Ovary (tissue), 7 donors: ENCODE measurements at regions not wholly inside any gene's neighbourhood (a gene's known extent, or its start where the extent isn't known, plus 50 kb on each side); places are given as distances from the start of the nearest gene placed in this dataset.

Source experiments
- DNase-seq, 5 donors: peaks; one replicate each; pipeline ENCODE4 v3.0.0-alpha.2; 2019 to 2020
- H3K27ac ChIP-seq, 2 donors: fragments of 200-600 bp; one replicate each; pipeline versions ENCODE4 v1.5.1 to v1.8.0; 2019 to 2022
- H3K27me3 ChIP-seq: fragments of 200-600 bp; one replicate; pipeline ENCODE4 v1.8.0; 2022
- H3K36me3 ChIP-seq: fragments of 200-600 bp; sonication (generic); one replicate; pipeline ENCODE4 v1.5.1; 2019
- H3K4me1 ChIP-seq: one replicate; pipeline ENCODE4 v1.8.1; 2013; ENCODE audit warnings: mild to moderate bottlenecking, moderate library complexity; ENCODE audit not compliant: insufficient read depth
- H3K4me3 ChIP-seq: fragments of 200-600 bp; sonication (generic); one replicate; pipeline ENCODE4 v1.5.1; 2017
- H3K9me3 ChIP-seq, 2 donors: fragments of 200-600 bp in 1 of 2; sonication (generic) in 1 of 2; one replicate each; pipeline versions ENCODE4 v1.5.1 to v1.8.1; 2013 to 2019; ENCODE audit warnings: mild to moderate bottlenecking in 1 of 2, moderate library complexity in 1 of 2
- CTCF ChIP-seq, 3 donors: fragments of 450-650 bp in 2 of 3; fragments of 200-600 bp in 1 of 3; IDR thresholded peaks; one replicate each; pipeline versions ENCODE4 v1.5.1 to v1.8.0; 2016 to 2022; ENCODE audit warnings: antibody characterized with exemption in 3 of 3, mild to moderate bottlenecking in 1 of 3
- EP300 ChIP-seq: sonication (generic); formaldehyde crosslinking; IDR thresholded peaks from one replicate; pipeline ENCODE4 v1.6.1; 2017; ENCODE audit warnings: antibody characterized with exemption
- POLR2A ChIP-seq: fragments of 450-650 bp; IDR thresholded peaks from one replicate; pipeline ENCODE4 v1.6.1; 2017; ENCODE audit warnings: antibody characterized with exemption, mild to moderate bottlenecking, moderate library complexity
- WGBS, 3 donors: extraction: QIAGEN DNeasy Blood & Tissue Kit in 1 of 3; methylation state at CpG; one replicate each; pipeline versions ENCODE4 v1.1.5 to v1.1.7; 2013 to 2017; 5-methylcytosine and 5-hydroxymethylcytosine counted together
- intact Hi-C, 4 donors: fragments of 100-400 bp; cut with DNase I; formaldehyde crosslinking; loops; one replicate each; pipeline versions ENCODE4 v1.11.0 to v1.15.1; 2022 to 2023
- donor health status: DM: no; HTN: no; CAD: no; lungs with moderate emphysema.
- donor health status: DM: no; HTN: no; CAD: no.
- donor health status: Bipolar disorder and iron deficiency.
- donor health status: DM: no; HTN: no; CAD: no.
- donor health status: DM: yes; HTN: yes; CAD: no.

- no peak for TF ChIP-seq POLR2A
- no peak for TF ChIP-seq EP300
- TF ChIP-seq CTCF (IDR thresholded peaks at IDR 0.05): no peak
- Histone ChIP-seq H3K9me3 (no peaks in the 10 kb centered on the region), H3K36me3 (no peaks in the 10 kb centered on the region), H3K4me1 (no peaks in the 10 kb centered on the region), H3K27ac (no peak overlapping the region), H3K4me3 (no peak overlapping the region), H3K27me3 (no peaks in the 10 kb centered on the region)
- 53 to 64% (median 61%) methylated on average over 5 of the region's 5 CpGs for WGBS, 3 donors
- DNase-seq: no peak
- intact Hi-C loops: no loop called here
Observed at GRCh38 chr16:55273959-55274358, 50.0 kb upstream of the IRX6 start.
